Fibroblast of pulmonary artery (primary cell): ENCODE measurements at regions not wholly inside any gene's neighbourhood (a gene's known extent, or its start where the extent isn't known, plus 50 kb on each side); places are given as distances from the start of the nearest gene placed in this dataset.

Source experiments
- DNase-seq: peaks from one replicate; pipeline ENCODE4 v3.0.0-alpha.2; 2010; ENCODE audit warnings: low read depth
- H3K4me3 ChIP-seq: replicated peaks from 2 replicates; pipeline ENCODE4 v1.5.1; 2011; ENCODE audit warnings: low read depth, mild to moderate bottlenecking, control low read depth, low read length, moderate library complexity
- CTCF ChIP-seq: IDR thresholded peaks from 2 replicates; pipeline ENCODE4 v1.5.1; 2011; ENCODE audit warnings: mild to moderate bottlenecking, control low read depth, low read length, inconsistent platforms; ENCODE audit errors: missing control alignments

- no peak for DNase-seq
- TF ChIP-seq CTCF, result no peak
- H3K4me3 ChIP-seq, result no peak overlapping the region
These were observed 155.7 kb upstream of the GPRIN3 start for GRCh38 chr4:89463341-89463740.

GRCh38 chr4:89447543-89447942 lies 139.9 kb upstream of the GPRIN3 start:
- TF ChIP-seq CTCF, result no peak
- no peak for DNase-seq
- H3K4me3 ChIP-seq, result no peak overlapping the region

- no peak overlapping the region for H3K4me3 ChIP-seq
- no peak for DNase-seq
These were observed 138.6 kb upstream of the GPRIN3 start for GRCh38 chr4:89446193-89446592.

GRCh38 chr4:89439533-89439932 lies 131.9 kb upstream of the GPRIN3 start:
- DNase-seq, result no peak
- no peak for TF ChIP-seq CTCF
- no peak overlapping the region for H3K4me3 ChIP-seq

More at GRCh38 chr4:89446193-89446592, 138.6 kb upstream of the GPRIN3 start:
- no peak for TF ChIP-seq CTCF

GRCh38 chr4:89438102-89438831 lies 130.7 kb upstream of the GPRIN3 start:
- no peak overlapping the region for H3K4me3 ChIP-seq
- TF ChIP-seq CTCF, result peak; percentile 39
- peak; percentile 59 for DNase-seq

GRCh38 chr4:89434364-89434988 lies 126.9 kb upstream of the GPRIN3 start:
- H3K4me3 ChIP-seq, result no peak overlapping the region
- peak; percentile 86 for TF ChIP-seq CTCF
- peak; percentile 69 for DNase-seq

- no peak for DNase-seq
- no peak overlapping the region for H3K4me3 ChIP-seq
- TF ChIP-seq CTCF, result no peak
These were observed 120.2 kb upstream of the GPRIN3 start for GRCh38 chr4:89427782-89428181.
